CD14-positive monocyte (primary cell): ENCODE measurements at regions not wholly inside any gene's neighbourhood (a gene's known extent, or its start where the extent isn't known, plus 50 kb on each side); places are given as distances from the start of the nearest gene placed in this dataset.

Source experiments
- DNase-seq, 3 donors: peaks; one replicate each; pipeline ENCODE4 v3.0.0-alpha.2; 2011 to 2022
- H2AFZ ChIP-seq: 2 replicates; pipeline ENCODE4 v1.6.0; 2012; ENCODE audit warnings: mild to moderate bottlenecking, low read depth, low read length, inconsistent platforms; ENCODE audit not compliant: insufficient read depth, poor library complexity, severe bottlenecking
- H3K27ac ChIP-seq, 2 donors: 1 replicate in 1 of 2; 2 replicates in 1 of 2; pipeline ENCODE4 v1.5.1; 2012 to 2013; ENCODE audit warnings: low read length in 2 of 2, control low read depth in 1 of 2, inconsistent platforms in 1 of 2, low read depth in 1 of 2, mild to moderate bottlenecking in 1 of 2
- H3K27me3 ChIP-seq, 2 donors: one replicate each; pipeline versions ENCODE4 v1.6.0 to v1.6.1; 2011 to 2013; ENCODE audit warnings: low read length in 2 of 2; ENCODE audit not compliant: control insufficient read depth in 2 of 2, insufficient read depth in 2 of 2
- H3K36me3 ChIP-seq, 2 donors: replicated peaks in 1 of 2; 1 replicate in 1 of 2; 2 replicates in 1 of 2; pipeline versions ENCODE4 v1.5.1 to v1.6.1; 2012 to 2013; ENCODE audit warnings: low read length in 2 of 2, control low read depth in 1 of 2, inconsistent platforms in 1 of 2, mild to moderate bottlenecking in 1 of 2; ENCODE audit not compliant: insufficient read depth in 2 of 2, control insufficient read depth in 1 of 2
- H3K4me1 ChIP-seq, 2 donors: 1 replicate in 1 of 2; 2 replicates in 1 of 2; pipeline versions ENCODE4 v1.5.1 to v1.6.1; 2012 to 2013; ENCODE audit warnings: low read length in 2 of 2, control low read depth in 1 of 2, inconsistent platforms in 1 of 2, mild to moderate bottlenecking in 1 of 2, moderate library complexity in 1 of 2; ENCODE audit not compliant: insufficient read depth in 2 of 2, control insufficient read depth in 1 of 2
- H3K4me2 ChIP-seq: replicated peaks from 2 replicates; pipeline ENCODE3; 2012; ENCODE audit warnings: low read length, moderate library complexity, mild to moderate bottlenecking; ENCODE audit not compliant: poor library complexity, severe bottlenecking; ENCODE audit errors: extremely low read depth
- H3K4me3 ChIP-seq, 3 experiments: fragments of 200-600 bp in 1 of 3; sonication (generic) in 1 of 3; replicated peaks in 1 of 3; 1 replicate in 2 of 3; 2 replicates in 1 of 3; pipeline ENCODE4 v1.5.1; 2011 to 2013; ENCODE audit warnings: low read length in 3 of 3, mild to moderate bottlenecking in 3 of 3, control low read depth in 2 of 3, low read depth in 2 of 3, inconsistent platforms in 1 of 3, moderate library complexity in 1 of 3
- H3K79me2 ChIP-seq: 2 replicates; pipeline ENCODE4 v1.6.0; 2012; ENCODE audit warnings: mild to moderate bottlenecking, control low read depth, inconsistent platforms, low read length, moderate library complexity; ENCODE audit not compliant: insufficient read depth
- H3K9ac ChIP-seq: 2 replicates; pipeline ENCODE4 v1.6.0; 2017; ENCODE audit warnings: low read length, mild to moderate bottlenecking; ENCODE audit not compliant: insufficient read depth, poor library complexity, severe bottlenecking
- H3K9me3 ChIP-seq, 2 donors: replicated peaks in 1 of 2; 1 replicate in 1 of 2; 2 replicates in 1 of 2; pipeline versions ENCODE4 v1.5.1 to v1.6.1; 2012 to 2013; ENCODE audit warnings: low read length in 2 of 2, control low read depth in 1 of 2; ENCODE audit not compliant: control insufficient read depth in 1 of 2, insufficient read depth in 1 of 2
- H4K20me1 ChIP-seq: 2 replicates; pipeline ENCODE4 v1.6.0; 2012; ENCODE audit warnings: mild to moderate bottlenecking, low read length, control low read depth, moderate library complexity; ENCODE audit not compliant: insufficient read depth
- H3K27ac Mint-ChIP-seq, 7 donors: one replicate each; pipeline ENCODE4 v1.8.0; 2020; ENCODE audit warnings: mild to moderate bottlenecking in 7 of 7, mixed read lengths in 7 of 7, moderate library complexity in 6 of 7, inconsistent platforms in 2 of 7
- H3K27me3 Mint-ChIP-seq, 3 donors: one replicate each; pipeline ENCODE4 v1.8.0; 2021 to 2022; ENCODE audit warnings: low read depth in 3 of 3, mild to moderate bottlenecking in 3 of 3, mixed read lengths in 3 of 3, moderate library complexity in 3 of 3, inconsistent platforms in 1 of 3
- H3K36me3 Mint-ChIP-seq, 2 donors: one replicate each; pipeline ENCODE4 v1.8.0; 2020; ENCODE audit warnings: mixed read lengths in 2 of 2, inconsistent platforms in 1 of 2, mild to moderate bottlenecking in 1 of 2
- H3K4me1 Mint-ChIP-seq: one replicate; pipeline ENCODE4 v1.8.0; 2020; ENCODE audit warnings: mild to moderate bottlenecking, mixed read lengths
- H3K4me3 Mint-ChIP-seq, 2 donors: one replicate each; pipeline ENCODE4 v1.8.0; 2020; ENCODE audit warnings: mild to moderate bottlenecking in 2 of 2, mixed read lengths in 2 of 2, moderate library complexity in 1 of 2
- H3K9me3 Mint-ChIP-seq, 7 donors: one replicate each; pipeline ENCODE4 v1.8.0; 2020 to 2022; ENCODE audit warnings: mixed read lengths in 7 of 7, mild to moderate bottlenecking in 6 of 7, moderate library complexity in 6 of 7, inconsistent platforms in 2 of 7
- CTCF ChIP-seq: fragments of 200-600 bp; IDR thresholded peaks from one replicate; pipeline ENCODE4 v1.8.0; 2022; ENCODE audit warnings: antibody characterized with exemption, mild to moderate bottlenecking
- WGBS: methylation state at CpG from one replicate; pipeline ENCODE4 v1.1.5; 2013; ENCODE audit warnings: missing lambda C conversion rate; ENCODE audit not compliant: insufficient coverage; 5-methylcytosine and 5-hydroxymethylcytosine counted together
- intact Hi-C, 2 donors: fragments of 100-400 bp; cut with micrococcal nuclease; formaldehyde crosslinking; loops; one replicate each; pipeline versions ENCODE4 v1.15.0 to v1.15.1; 2023

- Histone ChIP-seq H3K27ac (no peak overlapping the region), H4K20me1 (no peaks in the 10 kb centered on the region), H3K4me1 (no peaks in the 10 kb centered on the region), H3K4me2 (no peak overlapping the region), H2AFZ (no peak overlapping the region), H3K9ac (no peak overlapping the region), H3K27me3 (no peaks in the 10 kb centered on the region), H3K36me3 (no peaks in the 10 kb centered on the region), H3K4me3 (no peak overlapping the region), H3K9me3 (peaks cover 0 to 3% of the 10 kb centered on the region in 2 donors), H3K79me2 (no peaks in the 10 kb centered on the region)
- H3K27ac Mint-ChIP-seq, result no peak overlapping the region
- no CpG with 5 or more reads among the region's 5 CpGs for WGBS
- TF ChIP-seq CTCF, result no peak
- no peaks in the 10 kb centered on the region for H3K36me3 Mint-ChIP-seq
- H3K27me3 Mint-ChIP-seq, result no peaks in the 10 kb centered on the region
- H3K4me1 Mint-ChIP-seq, result no peaks in the 10 kb centered on the region
- no peak for DNase-seq
- no peak overlapping the region for H3K4me3 Mint-ChIP-seq
- intact Hi-C loops, result no loop called here
- H3K9me3 Mint-ChIP-seq, result peaks cover 0 to 8% (median 0%) of the 10 kb centered on the region in 7 donors
These were observed 62.6 kb downstream of the ZIC1 start for GRCh38 chr3:147471741-147472140.

GRCh38 chr3:147472846-147473245 is 63.7 kb downstream of the ZIC1 start:
- H3K27me3 Mint-ChIP-seq, result peaks cover 0 to 3% (median 0%) of the 10 kb centered on the region in 3 donors
- no CpG with 5 or more reads among the region's 1 CpG for WGBS
- Histone ChIP-seq H3K4me2 (no peak overlapping the region), H3K27ac (no peak overlapping the region), H2AFZ (no peak overlapping the region), H3K27me3 (no peaks in the 10 kb centered on the region), H3K4me3 (no peak overlapping the region), H3K9me3 (peaks cover 0 to 3% of the 10 kb centered on the region in 2 donors), H3K4me1 (no peaks in the 10 kb centered on the region), H3K36me3 (no peaks in the 10 kb centered on the region), H3K79me2 (no peaks in the 10 kb centered on the region), H3K9ac (no peak overlapping the region), H4K20me1 (no peaks in the 10 kb centered on the region)
- intact Hi-C loops, result no loop called here
- DNase-seq, result no peak
- no peaks in the 10 kb centered on the region for H3K36me3 Mint-ChIP-seq
- H3K27ac Mint-ChIP-seq, result no peak overlapping the region
- no peaks in the 10 kb centered on the region for H3K4me1 Mint-ChIP-seq
- TF ChIP-seq CTCF, result no peak
- H3K9me3 Mint-ChIP-seq, result peaks cover 0 to 8% (median 0%) of the 10 kb centered on the region in 7 donors
- H3K4me3 Mint-ChIP-seq, result no peak overlapping the region
